ENCODE measurements at regions not wholly inside any gene's neighbourhood (a gene's known extent, or its start where the extent isn't known, plus 50 kb on each side); places are given as distances from the start of the nearest gene placed in this dataset.

GRCh38 chr14:64639340-64639821 lies 64.8 kb upstream of the PLEKHG3 start:
- no peak overlapping the region for H3K9ac ChIP-seq (ENCODE audit: insufficient read depth in 1 of 2, low read length in 2 of 2)
- no peak overlapping the region for H3K4me3 ChIP-seq
- no peak overlapping the region for H3K27ac ChIP-seq (ENCODE audit: low read depth in 1 of 2, low read length in 1 of 2)
- H3K9me3 ChIP-seq (ENCODE audit: control insufficient read depth in 4 of 4, insufficient read depth in 3 of 4, low read length in 3 of 4), result peaks cover 0 to 3% (median 1%) of the 10 kb centered on the region in 4 donors
- no peak for TF ChIP-seq CTCF (IDR thresholded peaks at IDR 0.05; ENCODE audit: control extremely low read depth, extremely low read depth)
- no peaks in the 10 kb centered on the region for H3K36me3 ChIP-seq (ENCODE audit: control insufficient read depth in 4 of 4, insufficient read depth in 4 of 4, low read length in 4 of 4)
- WGBS, 2 donors, result 65 to 85% methylated on average over 3 of the region's 3 CpGs
- no peaks in the 10 kb centered on the region for H3K27me3 ChIP-seq (ENCODE audit: control insufficient read depth in 3 of 3, insufficient read depth in 3 of 3, low read length in 2 of 3)
- peaks cover 0 to 7% (median 0%) of the 10 kb centered on the region in 5 donors for H3K4me1 ChIP-seq (ENCODE audit: control insufficient read depth in 5 of 5, insufficient read depth in 5 of 5, low read length in 5 of 5)
- ATAC-seq (ENCODE audit: insufficient read depth, low FRiP score), result no peak
- DNase-seq, result no peak

DNA sequence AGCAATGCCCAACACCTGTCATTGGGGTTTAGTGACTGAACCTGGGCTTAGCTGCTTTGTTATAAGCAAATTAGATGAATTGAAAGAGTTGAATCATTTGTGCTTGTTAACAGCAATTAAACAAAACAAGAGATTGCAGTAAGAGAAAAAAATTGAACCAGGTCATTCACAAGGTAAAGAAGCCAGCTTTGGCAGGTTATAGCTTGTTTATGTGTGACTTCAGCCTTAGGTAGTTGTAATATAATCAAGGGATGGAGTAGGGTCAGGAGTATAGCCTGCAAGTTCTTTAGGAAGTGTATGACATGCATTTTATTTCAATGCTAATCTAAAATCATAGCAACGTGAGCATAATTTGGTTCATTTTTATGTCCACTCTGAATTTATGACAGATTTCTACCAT lies 63.4 kb upstream of the PLEKHG3 start:
- H3K27me3 ChIP-seq (ENCODE audit: control insufficient read depth in 3 of 3, insufficient read depth in 3 of 3, low read length in 2 of 3), result no peaks in the 10 kb centered on the region
- H3K4me1 ChIP-seq (ENCODE audit: control insufficient read depth in 5 of 5, insufficient read depth in 5 of 5, low read length in 5 of 5), result peaks cover 0 to 12% (median 3%) of the 10 kb centered on the region in 5 donors
- H3K27ac ChIP-seq (ENCODE audit: low read depth in 1 of 2, low read length in 1 of 2), result no peak overlapping the region
- H3K4me3 ChIP-seq, result no peak overlapping the region
- WGBS, 2 donors, result 89 to 91% methylated on average over 1 of the region's 1 CpG
- no peaks in the 10 kb centered on the region for H3K36me3 ChIP-seq (ENCODE audit: control insufficient read depth in 4 of 4, insufficient read depth in 4 of 4, low read length in 4 of 4)
- no peak for TF ChIP-seq CTCF (IDR thresholded peaks at IDR 0.05; ENCODE audit: control extremely low read depth, extremely low read depth)
- peaks cover 0 to 3% (median 1%) of the 10 kb centered on the region in 4 donors for H3K9me3 ChIP-seq (ENCODE audit: control insufficient read depth in 4 of 4, insufficient read depth in 3 of 4, low read length in 3 of 4)
- H3K9ac ChIP-seq (ENCODE audit: insufficient read depth in 1 of 2, low read length in 2 of 2), result no peak overlapping the region
- DNase-seq, result no peak
- ATAC-seq (ENCODE audit: insufficient read depth, low FRiP score), result no peak

DNA sequence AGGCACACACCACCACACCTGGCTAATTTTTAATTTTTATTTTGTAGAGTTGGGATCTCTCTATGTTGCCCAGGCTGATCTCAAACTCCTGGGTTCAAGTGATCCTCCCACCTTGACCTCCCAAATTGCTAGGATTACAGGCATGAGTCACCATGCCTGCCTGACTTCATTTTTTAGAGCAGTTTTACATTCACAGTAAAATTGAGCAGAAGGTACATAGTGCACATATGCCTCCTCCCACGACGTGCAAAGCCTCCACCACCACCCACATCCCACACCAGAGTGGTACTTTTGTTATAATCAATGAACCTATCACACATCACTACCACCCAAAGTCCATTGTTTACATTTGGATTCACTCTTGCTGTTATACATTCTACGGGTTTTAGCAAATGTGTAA lies 62.5 kb upstream of the PLEKHG3 start:
- TF ChIP-seq CTCF (IDR thresholded peaks at IDR 0.05; ENCODE audit: control extremely low read depth, extremely low read depth), result no peak
- Histone ChIP-seq H3K9ac (ENCODE audit: insufficient read depth in 1 of 2, low read length in 2 of 2) (no peak overlapping the region), H3K4me1 (ENCODE audit: control insufficient read depth in 5 of 5, insufficient read depth in 5 of 5, low read length in 5 of 5) (peaks cover 0 to 11% (median 5%) of the 10 kb centered on the region in 5 donors), H3K9me3 (ENCODE audit: control insufficient read depth in 4 of 4, insufficient read depth in 3 of 4, low read length in 3 of 4) (peaks cover 0 to 3% (median 1%) of the 10 kb centered on the region in 4 donors), H3K4me3 (no peak overlapping the region), H3K27me3 (ENCODE audit: control insufficient read depth in 3 of 3, insufficient read depth in 3 of 3, low read length in 2 of 3) (no peaks in the 10 kb centered on the region), H3K36me3 (ENCODE audit: control insufficient read depth in 4 of 4, insufficient read depth in 4 of 4, low read length in 4 of 4) (no peaks in the 10 kb centered on the region), H3K27ac (ENCODE audit: low read depth in 1 of 2, low read length in 1 of 2) (no peak overlapping the region)
- ATAC-seq (ENCODE audit: insufficient read depth, low FRiP score), result no peak
- WGBS, 2 donors, result 80 to 90% methylated on average over 3 of the region's 3 CpGs
- DNase-seq, result no peak

DNA sequence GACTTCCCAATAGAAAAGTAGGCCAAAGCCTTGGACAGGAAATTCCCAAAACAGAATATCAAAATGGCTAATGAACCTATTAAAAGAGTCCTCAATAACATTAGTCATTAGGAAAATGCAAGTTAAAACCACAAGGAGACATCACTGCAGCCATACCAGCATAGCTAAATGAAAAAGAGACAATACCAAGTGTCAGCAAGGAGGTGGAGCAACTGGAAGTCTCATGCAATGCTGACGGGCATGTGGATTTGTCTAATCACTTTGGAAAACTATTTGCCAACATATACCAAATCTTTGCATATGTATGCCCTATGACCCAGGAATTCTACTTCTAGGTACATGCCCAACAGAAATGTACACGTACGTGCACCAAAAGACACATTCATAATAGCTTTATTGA lies 60.5 kb upstream of the PLEKHG3 start:
- DNase-seq, result no peak
- WGBS, 2 donors, result 93 to 96% methylated on average over 3 of the region's 3 CpGs
- no peak for ATAC-seq (ENCODE audit: insufficient read depth, low FRiP score)

More for the DNA sequence above, 60.5 kb upstream of the PLEKHG3 start:
- no peaks in the 10 kb centered on the region for H3K36me3 ChIP-seq (ENCODE audit: control insufficient read depth in 4 of 4, insufficient read depth in 4 of 4, low read length in 4 of 4)
- no peak overlapping the region for H3K4me3 ChIP-seq
- H3K4me1 ChIP-seq (ENCODE audit: control insufficient read depth in 5 of 5, insufficient read depth in 5 of 5, low read length in 5 of 5), result peaks cover 0 to 11% (median 0%) of the 10 kb centered on the region in 5 donors
- no peak overlapping the region for H3K27ac ChIP-seq (ENCODE audit: low read depth in 1 of 2, low read length in 1 of 2)
- no peak overlapping the region for H3K9ac ChIP-seq (ENCODE audit: insufficient read depth in 1 of 2, low read length in 2 of 2)
- H3K9me3 ChIP-seq (ENCODE audit: control insufficient read depth in 4 of 4, insufficient read depth in 3 of 4, low read length in 3 of 4), result peaks cover 0 to 3% (median 1%) of the 10 kb centered on the region in 4 donors
- no peak for TF ChIP-seq CTCF (IDR thresholded peaks at IDR 0.05; ENCODE audit: control extremely low read depth, extremely low read depth)
- H3K27me3 ChIP-seq (ENCODE audit: control insufficient read depth in 3 of 3, insufficient read depth in 3 of 3, low read length in 2 of 3), result no peaks in the 10 kb centered on the region

Measured in lung (tissue), 11 donors.